ENCODE measurements at regions not wholly inside any gene's neighbourhood (a gene's known extent, or its start where the extent isn't known, plus 50 kb on each side); places are given as distances from the start of the nearest gene placed in this dataset.

DNA sequence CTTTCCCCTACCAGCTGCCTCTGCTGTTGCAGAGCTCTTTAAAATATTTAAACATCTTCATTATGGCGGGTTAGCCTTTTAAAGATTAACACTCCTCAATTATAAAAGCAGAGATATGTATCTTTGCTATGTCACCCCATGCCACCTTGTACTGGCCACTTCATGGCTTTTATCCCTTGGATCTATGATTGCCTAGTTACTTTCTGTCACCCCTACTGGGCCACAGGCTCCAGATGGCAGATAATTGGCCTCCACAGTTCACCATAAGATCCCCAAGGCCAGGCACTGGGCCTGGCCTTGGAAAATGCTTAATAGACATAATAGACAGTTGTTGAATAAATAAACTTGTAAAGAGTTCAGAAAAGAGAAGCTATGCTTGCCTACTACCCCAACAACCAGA is 142.0 kb upstream of the SHB start:
- Histone ChIP-seq H3K27ac (ENCODE audit: low read length) (no peak overlapping the region), H3K4me1 (ENCODE audit: control insufficient read depth, insufficient read depth, low read length) (no peaks in the 10 kb centered on the region), H3K4me3 (ENCODE audit: low read depth in 2 of 2, low read length in 2 of 2) (no peak overlapping the region), H3K36me3 (ENCODE audit: control insufficient read depth, insufficient read depth, low read length) (no peaks in the 10 kb centered on the region), H3K27me3 (ENCODE audit: control insufficient read depth, insufficient read depth, low read length) (no peaks in the 10 kb centered on the region), H3K9me3 (ENCODE audit: control insufficient read depth, insufficient read depth, low read depth, low read length) (no peaks in the 10 kb centered on the region)
- intact Hi-C loops (cut with micrococcal nuclease; ENCODE audit: unreplicated experiment), result loop anchor here (10.0 kb wide), 1 partner anchor 216 kb away; no protein-coding TSS in a partner anchor
- ChIA-PET POLR2A (no interaction called here), CTCF (interaction anchor here (0.6 kb wide), 1 partner anchor 12 kb away, joined by 11 read pairs; no protein-coding TSS in a partner anchor)
- DNase-seq (ENCODE audit: low read depth, low spot score), result no peak
- TF ChIP-seq, protein P1, sequence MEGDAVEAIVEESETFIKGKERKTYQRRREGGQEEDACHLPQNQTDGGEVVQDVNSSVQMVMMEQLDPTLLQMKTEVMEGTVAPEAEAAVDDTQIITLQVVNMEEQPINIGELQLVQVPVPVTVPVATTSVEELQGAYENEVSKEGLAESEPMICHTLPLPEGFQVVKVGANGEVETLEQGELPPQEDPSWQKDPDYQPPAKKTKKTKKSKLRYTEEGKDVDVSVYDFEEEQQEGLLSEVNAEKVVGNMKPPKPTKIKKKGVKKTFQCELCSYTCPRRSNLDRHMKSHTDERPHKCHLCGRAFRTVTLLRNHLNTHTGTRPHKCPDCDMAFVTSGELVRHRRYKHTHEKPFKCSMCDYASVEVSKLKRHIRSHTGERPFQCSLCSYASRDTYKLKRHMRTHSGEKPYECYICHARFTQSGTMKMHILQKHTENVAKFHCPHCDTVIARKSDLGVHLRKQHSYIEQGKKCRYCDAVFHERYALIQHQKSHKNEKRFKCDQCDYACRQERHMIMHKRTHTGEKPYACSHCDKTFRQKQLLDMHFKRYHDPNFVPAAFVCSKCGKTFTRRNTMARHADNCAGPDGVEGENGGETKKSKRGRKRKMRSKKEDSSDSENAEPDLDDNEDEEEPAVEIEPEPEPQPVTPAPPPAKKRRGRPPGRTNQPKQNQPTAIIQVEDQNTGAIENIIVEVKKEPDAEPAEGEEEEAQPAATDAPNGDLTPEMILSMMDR (IDR thresholded peaks at IDR 0.05), result no peak
- TF ChIP-seq, protein P2, sequence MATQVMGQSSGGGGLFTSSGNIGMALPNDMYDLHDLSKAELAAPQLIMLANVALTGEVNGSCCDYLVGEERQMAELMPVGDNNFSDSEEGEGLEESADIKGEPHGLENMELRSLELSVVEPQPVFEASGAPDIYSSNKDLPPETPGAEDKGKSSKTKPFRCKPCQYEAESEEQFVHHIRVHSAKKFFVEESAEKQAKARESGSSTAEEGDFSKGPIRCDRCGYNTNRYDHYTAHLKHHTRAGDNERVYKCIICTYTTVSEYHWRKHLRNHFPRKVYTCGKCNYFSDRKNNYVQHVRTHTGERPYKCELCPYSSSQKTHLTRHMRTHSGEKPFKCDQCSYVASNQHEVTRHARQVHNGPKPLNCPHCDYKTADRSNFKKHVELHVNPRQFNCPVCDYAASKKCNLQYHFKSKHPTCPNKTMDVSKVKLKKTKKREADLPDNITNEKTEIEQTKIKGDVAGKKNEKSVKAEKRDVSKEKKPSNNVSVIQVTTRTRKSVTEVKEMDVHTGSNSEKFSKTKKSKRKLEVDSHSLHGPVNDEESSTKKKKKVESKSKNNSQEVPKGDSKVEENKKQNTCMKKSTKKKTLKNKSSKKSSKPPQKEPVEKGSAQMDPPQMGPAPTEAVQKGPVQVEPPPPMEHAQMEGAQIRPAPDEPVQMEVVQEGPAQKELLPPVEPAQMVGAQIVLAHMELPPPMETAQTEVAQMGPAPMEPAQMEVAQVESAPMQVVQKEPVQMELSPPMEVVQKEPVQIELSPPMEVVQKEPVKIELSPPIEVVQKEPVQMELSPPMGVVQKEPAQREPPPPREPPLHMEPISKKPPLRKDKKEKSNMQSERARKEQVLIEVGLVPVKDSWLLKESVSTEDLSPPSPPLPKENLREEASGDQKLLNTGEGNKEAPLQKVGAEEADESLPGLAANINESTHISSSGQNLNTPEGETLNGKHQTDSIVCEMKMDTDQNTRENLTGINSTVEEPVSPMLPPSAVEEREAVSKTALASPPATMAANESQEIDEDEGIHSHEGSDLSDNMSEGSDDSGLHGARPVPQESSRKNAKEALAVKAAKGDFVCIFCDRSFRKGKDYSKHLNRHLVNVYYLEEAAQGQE (IDR thresholded peaks at IDR 0.05; ENCODE audit: insufficient read depth in 1 of 2, low read depth in 2 of 2, low read length in 1 of 2), result no peak
- TF ChIP-seq SIN3A (IDR thresholded peaks at IDR 0.05; ENCODE audit: borderline replicate concordance, insufficient read depth, low read depth, low read length) (no peak), POLR2AphosphoS5 (IDR thresholded peaks at IDR 0.05; ENCODE audit: low read depth, low read length) (no peak), TCF7L2 (IDR thresholded peaks at IDR 0.05; ENCODE audit: low read depth, low read length) (no peak)
- BruUV-seq (replicated peaks), result no TSS peak
- in situ Hi-C loops (cut with HindIII; ENCODE audit: low pct_unique_long_range_greater_than_20kb, low sequenced_read_pairs), result no loop called here
- no peak for ATAC-seq

DNA sequence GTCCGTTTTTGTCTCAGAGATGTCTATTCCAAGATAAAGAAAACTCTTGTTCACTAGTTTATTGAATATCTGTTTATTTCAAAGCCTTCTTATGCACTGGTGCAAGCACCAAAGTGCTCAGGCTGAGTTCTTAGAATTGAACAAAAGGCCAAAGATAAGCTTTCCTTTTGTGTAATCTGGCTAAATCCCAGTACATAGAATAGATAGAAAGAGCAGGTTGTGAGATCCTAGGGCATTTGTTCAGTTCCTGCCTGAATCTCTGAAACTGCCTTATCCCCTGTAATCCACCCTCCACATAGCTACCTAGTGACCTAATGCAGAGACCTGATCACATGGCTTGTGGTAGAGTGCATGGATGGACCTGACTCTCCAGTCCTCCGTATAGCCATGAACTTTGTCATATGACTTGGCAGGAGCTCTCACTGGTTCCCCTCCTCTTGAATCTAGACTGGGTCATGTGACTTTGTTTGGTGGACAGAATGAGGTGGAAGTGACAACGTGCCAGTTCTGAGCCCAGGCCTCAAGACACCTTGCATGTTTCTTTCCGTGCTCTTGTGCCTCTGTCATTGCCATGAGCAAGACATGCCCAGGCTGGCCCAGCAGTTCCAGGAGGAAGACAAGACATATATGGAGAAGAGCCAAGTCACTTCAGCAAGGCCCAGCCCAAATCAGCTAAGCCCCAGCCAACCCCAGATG is 139.3 kb upstream of the SHB start:
- Histone ChIP-seq H3K9me3 (ENCODE audit: control insufficient read depth, insufficient read depth, low read depth, low read length) (no peaks in the 10 kb centered on the region), H3K4me3 (ENCODE audit: low read depth in 2 of 2, low read length in 2 of 2) (no peak overlapping the region), H3K4me1 (ENCODE audit: control insufficient read depth, insufficient read depth, low read length) (no peaks in the 10 kb centered on the region), H3K36me3 (ENCODE audit: control insufficient read depth, insufficient read depth, low read length) (no peaks in the 10 kb centered on the region), H3K27me3 (ENCODE audit: control insufficient read depth, insufficient read depth, low read length) (no peaks in the 10 kb centered on the region), H3K27ac (ENCODE audit: low read length) (no peak overlapping the region)
- ChIA-PET POLR2A (no interaction called here), CTCF (interaction anchor here (0.5 kb wide), 1 partner anchor 9 kb away, joined by 4 read pairs; no protein-coding TSS in a partner anchor)
- in situ Hi-C loops (cut with HindIII; ENCODE audit: low pct_unique_long_range_greater_than_20kb, low sequenced_read_pairs) (no loop called here), intact Hi-C loops (cut with micrococcal nuclease; ENCODE audit: unreplicated experiment) (no loop called here)
- no TSS peak for BruUV-seq (replicated peaks)
- ATAC-seq (no peak), DNase-seq (ENCODE audit: low read depth, low spot score) (no peak)
- TF ChIP-seq POLR2AphosphoS5 (IDR thresholded peaks at IDR 0.05; ENCODE audit: low read depth, low read length), result no peak
- TF ChIP-seq TCF7L2 (IDR thresholded peaks at IDR 0.05; ENCODE audit: low read depth, low read length), result no peak
- TF ChIP-seq, protein P1 (IDR thresholded peaks at IDR 0.05), result no peak
- TF ChIP-seq, protein P2 (IDR thresholded peaks at IDR 0.05; ENCODE audit: insufficient read depth in 1 of 2, low read depth in 2 of 2, low read length in 1 of 2), result no peak
- TF ChIP-seq SIN3A (IDR thresholded peaks at IDR 0.05; ENCODE audit: borderline replicate concordance, insufficient read depth, low read depth, low read length), result no peak
